ENCODE measurements at regions not wholly inside any gene's neighbourhood (a gene's known extent, or its start where the extent isn't known, plus 50 kb on each side); places are given as distances from the start of the nearest gene placed in this dataset.
A peak's percentile ranks its signal among the peaks of the same experiment; 100 is the strongest.

DNA sequence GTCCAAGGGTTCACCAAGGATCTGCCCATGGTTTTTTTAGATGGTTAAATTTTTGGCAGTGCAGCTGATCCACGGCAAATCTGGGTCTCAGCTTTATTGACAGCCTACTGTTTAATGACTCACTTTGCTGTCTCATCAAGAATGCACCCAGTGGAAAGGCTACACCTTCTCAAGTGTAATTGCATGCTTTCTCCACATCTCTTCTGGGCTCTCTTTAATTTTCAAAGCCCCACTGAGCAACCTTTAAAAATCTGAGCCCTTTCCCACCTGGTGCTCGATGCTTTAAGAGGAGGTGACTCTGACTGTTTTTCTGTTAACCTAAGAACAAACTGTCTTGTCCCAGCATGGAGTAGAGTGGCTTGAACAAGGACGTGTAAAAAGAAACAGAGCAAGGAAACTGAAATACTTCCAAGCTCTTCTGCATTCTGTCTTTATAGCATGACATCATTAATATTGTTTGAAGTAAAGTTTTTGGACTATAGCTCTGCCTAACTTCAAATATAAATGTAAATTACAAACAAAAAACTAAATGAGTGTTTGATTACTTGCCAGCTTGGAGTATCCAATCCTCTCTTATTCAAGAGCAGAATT is 214.2 kb upstream of the KRR1 start:
- peaks cover 4% of the 10 kb centered on the region for H3K27me3 Mint-ChIP-seq
- intact Hi-C loops (cut with micrococcal nuclease) = no loop called here

DNA sequence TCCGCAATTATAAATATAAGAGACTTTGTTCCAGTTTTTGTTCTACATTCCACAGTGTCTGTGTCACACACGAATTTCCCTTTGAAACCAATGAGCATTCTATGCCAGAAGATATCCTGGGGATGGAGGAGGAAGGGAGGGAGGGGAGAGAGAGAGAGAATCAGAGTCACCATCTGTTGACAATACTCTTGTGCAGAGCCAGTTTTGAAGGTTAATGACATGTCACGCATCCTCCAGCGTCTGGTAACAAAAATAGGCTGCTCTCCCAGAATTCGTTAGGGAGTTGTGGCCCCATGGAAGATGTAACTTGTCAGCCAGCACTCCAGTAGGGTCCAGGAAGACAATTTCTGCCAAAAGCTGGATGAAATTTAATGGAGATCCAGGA is 213.5 kb upstream of the KRR1 start:
- Mint-ChIP-seq H3K4me3 (no peak overlapping the region), H3K36me3 (ENCODE audit: low read depth) (no peaks in the 10 kb centered on the region), H3K27me3 (peaks cover 4% of the 10 kb centered on the region), H3K9me3 (peaks cover 24% of the 10 kb centered on the region), H3K4me1 (peaks cover 20% of the 10 kb centered on the region), H3K27ac (no peak overlapping the region)
- no peak for DNase-seq
- intact Hi-C loops (cut with micrococcal nuclease) = loop anchor here (5.0 kb wide), 3 partner anchors 68 to 307 kb away; partner anchors contain the start of gene PHLDA1

More for the DNA sequence above, 214.2 kb upstream of the KRR1 start:
- no peaks in the 10 kb centered on the region for H3K36me3 Mint-ChIP-seq (ENCODE audit: low read depth)
- H3K4me1 Mint-ChIP-seq = peaks cover 20% of the 10 kb centered on the region
- H3K4me3 Mint-ChIP-seq = no peak overlapping the region
- H3K27ac Mint-ChIP-seq = no peak overlapping the region
- peaks cover 21% of the 10 kb centered on the region for H3K9me3 Mint-ChIP-seq
- no peak for DNase-seq

DNA sequence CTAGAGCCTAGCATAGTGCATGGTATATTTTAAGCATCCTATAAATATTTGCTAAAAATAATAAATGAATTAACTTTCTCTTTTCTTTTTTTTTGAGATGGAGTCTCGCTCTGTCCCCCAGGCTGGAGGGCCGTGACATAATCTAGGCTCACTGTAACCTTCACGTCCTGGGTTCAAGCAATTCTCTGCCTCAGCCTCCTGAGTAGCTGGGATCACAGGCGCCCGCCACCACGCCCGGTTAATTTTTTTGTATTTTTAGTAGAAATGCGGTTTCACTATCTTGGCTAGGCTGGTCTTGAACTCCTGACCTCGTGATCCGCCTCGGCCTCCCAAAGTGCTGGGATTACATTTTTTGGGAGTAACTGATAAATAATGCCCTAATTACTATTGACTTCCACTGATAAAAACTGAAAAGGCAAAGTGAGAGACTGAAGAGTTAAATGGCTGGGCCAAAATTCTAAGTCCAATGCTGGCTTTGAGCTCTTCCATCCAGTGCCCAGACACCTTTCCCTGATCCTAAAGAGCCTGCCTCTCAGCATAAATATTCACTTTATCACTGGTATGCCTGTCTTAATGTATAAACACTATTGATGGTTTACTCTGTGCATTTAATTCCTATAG is 213.0 kb upstream of the KRR1 start:
- Mint-ChIP-seq H3K27me3 (peaks cover 4% of the 10 kb centered on the region), H3K4me3 (no peak overlapping the region), H3K9me3 (peaks cover 24% of the 10 kb centered on the region), H3K4me1 (peaks cover 20% of the 10 kb centered on the region), H3K27ac (no peak overlapping the region), H3K36me3 (ENCODE audit: low read depth) (no peaks in the 10 kb centered on the region)
- intact Hi-C loops (cut with micrococcal nuclease) = loop anchor here (5.0 kb wide), 3 partner anchors 67 to 308 kb away; partner anchors contain the start of gene PHLDA1
- no peak for DNase-seq

DNA sequence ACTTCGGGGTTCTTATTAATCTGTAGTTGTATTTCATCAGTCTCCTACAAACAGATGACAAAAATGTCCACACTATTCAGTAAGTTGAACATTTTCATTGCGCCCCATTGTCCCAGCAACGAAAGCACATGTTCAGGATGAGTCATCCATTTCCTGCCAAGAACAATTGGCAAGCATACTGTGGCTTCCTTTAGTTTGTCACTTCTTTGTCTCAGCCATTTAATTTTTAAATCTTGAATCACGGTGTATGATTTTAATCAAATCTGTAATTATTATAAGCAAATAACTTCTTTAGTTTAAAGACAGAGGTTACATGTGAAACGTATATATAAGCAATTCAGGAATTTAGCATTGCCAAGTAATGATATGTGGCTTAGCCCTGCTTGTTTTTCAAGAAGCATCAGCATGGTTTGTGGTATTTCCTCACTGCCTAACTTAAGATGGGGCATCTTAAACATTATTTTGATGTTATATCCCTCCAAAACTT is 211.3 kb upstream of the KRR1 start:
- DNase-seq = peak; percentile 82
- peaks cover 20% of the 10 kb centered on the region for H3K4me1 Mint-ChIP-seq
- H3K36me3 Mint-ChIP-seq (ENCODE audit: low read depth) = no peaks in the 10 kb centered on the region
- peaks cover 27% of the 10 kb centered on the region for H3K9me3 Mint-ChIP-seq
- intact Hi-C loops (cut with micrococcal nuclease) = loop anchor here (1.0 to 5.0 kb wide), 4 partner anchors 16 to 310 kb away; partner anchors contain the start of gene PHLDA1
- H3K4me3 Mint-ChIP-seq = peak overlapping the region; percentile 34
- peak overlapping the region; percentile 83 for H3K27ac Mint-ChIP-seq
- H3K27me3 Mint-ChIP-seq = peaks cover 7% of the 10 kb centered on the region

DNA sequence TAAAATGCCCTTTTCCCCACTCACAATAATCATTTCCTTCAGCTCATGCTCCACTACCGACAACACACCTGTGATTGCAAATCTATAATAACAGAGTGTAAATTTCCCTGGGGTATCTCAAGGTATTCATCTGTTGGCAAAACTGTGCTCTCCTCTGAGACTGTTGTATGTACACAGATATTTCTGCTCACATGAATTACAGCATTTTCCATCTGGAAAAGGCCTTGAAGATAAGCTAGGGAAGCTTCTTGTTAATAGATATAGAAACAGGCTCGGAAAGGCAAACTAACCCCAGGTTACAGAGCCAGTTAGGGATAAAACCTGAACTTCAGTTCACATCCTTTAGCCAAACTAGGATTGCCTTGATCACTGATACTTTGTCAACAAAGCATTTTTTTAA is 210.4 kb upstream of the KRR1 start:
- no peak for DNase-seq
- intact Hi-C loops (cut with micrococcal nuclease) = loop anchor here (1.0 to 5.0 kb wide), 4 partner anchors 17 to 311 kb away; partner anchors contain the start of gene PHLDA1
- Mint-ChIP-seq H3K36me3 (ENCODE audit: low read depth) (no peaks in the 10 kb centered on the region), H3K27me3 (peaks cover 3% of the 10 kb centered on the region), H3K4me1 (peaks cover 20% of the 10 kb centered on the region), H3K27ac (no peak overlapping the region), H3K4me3 (no peak overlapping the region), H3K9me3 (peaks cover 22% of the 10 kb centered on the region)

DNA sequence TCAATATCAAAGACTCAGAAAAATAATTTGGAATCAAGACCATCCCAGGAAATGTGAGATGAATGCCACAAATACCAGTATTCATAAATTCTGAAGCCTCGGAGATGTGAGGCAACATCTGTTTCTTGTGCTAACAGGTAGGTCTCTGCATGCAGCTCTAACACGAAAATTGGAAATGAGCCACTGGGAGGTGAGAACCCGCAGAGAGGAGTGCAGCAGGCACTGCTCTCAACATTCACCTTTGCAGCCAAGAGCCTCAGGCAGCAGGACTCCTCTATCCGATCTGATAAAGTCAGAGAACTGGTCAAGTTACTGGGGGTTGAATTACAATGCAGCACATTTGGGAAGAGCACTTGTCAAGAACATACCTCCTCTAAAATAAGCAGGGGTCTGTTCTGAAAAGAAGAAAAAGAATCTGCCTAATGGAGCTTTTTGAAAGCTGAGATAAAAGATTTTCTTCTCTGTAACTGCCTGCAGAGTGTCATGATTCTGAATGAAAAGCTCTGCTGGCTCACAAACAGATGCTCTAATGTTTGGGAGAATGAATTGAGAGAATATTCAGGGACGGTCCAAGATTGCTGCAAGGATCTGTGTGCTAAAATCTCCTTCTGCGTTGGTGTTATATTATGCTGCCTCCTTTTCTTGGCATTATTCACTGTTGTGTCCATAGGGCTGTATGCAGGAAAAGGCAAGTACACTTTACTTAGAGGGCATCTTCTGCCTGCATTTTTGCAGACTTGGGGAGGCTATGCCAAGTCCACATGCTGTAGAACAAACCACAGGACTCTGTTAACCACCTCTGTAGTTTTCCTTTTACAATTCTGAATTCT is 209.6 kb upstream of the KRR1 start:
- H3K4me3 Mint-ChIP-seq = no peak overlapping the region
- no peak overlapping the region for H3K27ac Mint-ChIP-seq
- DNase-seq = no peak
- H3K4me1 Mint-ChIP-seq = peaks cover 20% of the 10 kb centered on the region
- peaks cover 3% of the 10 kb centered on the region for H3K27me3 Mint-ChIP-seq
- H3K9me3 Mint-ChIP-seq = peaks cover 22% of the 10 kb centered on the region
- no peaks in the 10 kb centered on the region for H3K36me3 Mint-ChIP-seq (ENCODE audit: low read depth)
- intact Hi-C loops (cut with micrococcal nuclease) = loop anchor here (5.0 kb wide), 3 partner anchors 64 to 311 kb away; partner anchors contain the start of gene PHLDA1

DNA sequence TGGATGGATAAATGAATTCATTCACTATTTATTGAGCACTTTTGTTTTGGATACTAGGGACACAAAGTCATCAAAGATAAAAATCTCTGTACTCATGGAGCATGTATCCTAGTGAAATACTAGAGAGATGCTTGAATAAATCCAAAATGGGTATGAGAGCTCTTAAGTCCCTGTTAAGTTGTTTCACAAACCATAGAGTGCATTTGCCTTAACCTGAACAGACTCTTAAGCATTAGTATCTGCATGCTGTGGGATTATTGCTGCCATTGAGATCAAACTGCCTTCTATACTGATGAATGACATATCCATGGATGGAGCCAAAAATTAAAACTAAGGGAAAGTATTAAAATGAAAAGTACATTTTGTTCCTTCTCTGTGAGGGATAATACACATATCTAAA is 206.5 kb upstream of the KRR1 start:
- Mint-ChIP-seq H3K4me1 (peaks cover 22% of the 10 kb centered on the region), H3K27ac (no peak overlapping the region), H3K9me3 (peaks cover 11% of the 10 kb centered on the region), H3K4me3 (no peak overlapping the region), H3K36me3 (ENCODE audit: low read depth) (no peaks in the 10 kb centered on the region), H3K27me3 (peaks cover 12% of the 10 kb centered on the region)
- intact Hi-C loops (cut with micrococcal nuclease) = loop anchor here (10.0 kb wide), 1 partner anchor 193 kb away; no protein-coding TSS in a partner anchor
- no peak for DNase-seq

DNA sequence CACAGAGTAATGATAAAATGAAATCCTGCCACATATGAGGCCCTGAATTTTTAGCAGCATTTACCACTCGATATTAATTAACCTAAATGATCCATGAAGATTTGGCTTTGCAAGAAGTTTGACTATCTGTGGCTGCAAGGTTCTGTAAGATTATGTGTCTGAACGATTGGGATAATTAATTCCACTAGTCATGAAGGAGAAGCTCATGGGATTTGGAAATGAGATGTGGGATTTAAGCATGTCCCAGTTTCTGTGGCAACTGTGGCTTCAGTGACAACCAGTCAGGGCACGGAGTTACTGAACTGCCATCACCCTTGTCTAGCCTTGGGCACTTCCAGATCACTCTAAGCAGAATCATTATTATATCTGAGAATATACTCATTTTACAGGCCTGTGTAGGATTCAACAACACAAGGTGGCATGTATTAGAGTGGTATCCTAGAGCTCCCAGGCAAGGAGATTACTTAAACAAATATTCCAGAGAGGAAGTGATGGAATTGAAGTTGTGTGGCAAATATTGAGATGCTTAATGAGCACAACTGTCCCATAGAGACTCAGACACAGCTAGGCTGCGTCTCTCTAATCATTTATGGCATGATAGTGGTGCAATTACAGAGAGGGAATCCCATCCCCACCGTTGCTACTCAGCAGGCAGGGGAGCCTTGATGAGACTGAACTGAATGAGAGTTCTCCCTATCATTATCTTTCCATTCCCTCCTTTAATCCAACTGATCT is 205.0 kb upstream of the KRR1 start:
- no peak for DNase-seq
- peaks cover 7% of the 10 kb centered on the region for H3K9me3 Mint-ChIP-seq
- peaks cover 12% of the 10 kb centered on the region for H3K4me1 Mint-ChIP-seq
- no peaks in the 10 kb centered on the region for H3K36me3 Mint-ChIP-seq (ENCODE audit: low read depth)
- no peak overlapping the region for H3K27ac Mint-ChIP-seq
- intact Hi-C loops (cut with micrococcal nuclease) = loop anchor here (10.0 kb wide), 1 partner anchor 192 kb away; no protein-coding TSS in a partner anchor
- no peak overlapping the region for H3K4me3 Mint-ChIP-seq
- H3K27me3 Mint-ChIP-seq = peaks cover 13% of the 10 kb centered on the region

DNA sequence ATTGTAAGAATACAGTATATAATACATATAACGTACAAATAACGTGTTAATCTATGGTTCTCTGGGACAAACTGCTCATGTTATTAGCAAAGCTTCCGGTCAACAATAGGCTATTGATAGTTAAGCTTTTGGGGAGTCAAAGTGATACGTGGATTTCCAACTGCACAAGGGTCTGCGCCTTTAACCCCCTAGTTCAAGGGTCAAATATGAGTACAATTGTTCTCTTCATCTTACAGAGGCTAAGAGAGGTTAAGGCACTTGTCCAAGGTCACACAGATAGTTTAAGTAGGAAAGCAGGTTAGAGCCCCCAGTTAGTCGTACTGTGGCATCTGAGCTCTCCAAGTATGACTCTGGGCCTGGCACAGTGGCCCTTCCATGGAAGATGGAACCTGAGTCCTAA is 204.3 kb upstream of the KRR1 start:
- H3K36me3 Mint-ChIP-seq (ENCODE audit: low read depth) = no peaks in the 10 kb centered on the region
- intact Hi-C loops (cut with micrococcal nuclease) = loop anchor here (10.0 kb wide), 1 partner anchor 191 kb away; no protein-coding TSS in a partner anchor
- DNase-seq = no peak
- peaks cover 12% of the 10 kb centered on the region for H3K4me1 Mint-ChIP-seq
- H3K4me3 Mint-ChIP-seq = no peak overlapping the region
- H3K27ac Mint-ChIP-seq = no peak overlapping the region
- H3K27me3 Mint-ChIP-seq = peaks cover 16% of the 10 kb centered on the region
- peaks cover 12% of the 10 kb centered on the region for H3K9me3 Mint-ChIP-seq

DNA sequence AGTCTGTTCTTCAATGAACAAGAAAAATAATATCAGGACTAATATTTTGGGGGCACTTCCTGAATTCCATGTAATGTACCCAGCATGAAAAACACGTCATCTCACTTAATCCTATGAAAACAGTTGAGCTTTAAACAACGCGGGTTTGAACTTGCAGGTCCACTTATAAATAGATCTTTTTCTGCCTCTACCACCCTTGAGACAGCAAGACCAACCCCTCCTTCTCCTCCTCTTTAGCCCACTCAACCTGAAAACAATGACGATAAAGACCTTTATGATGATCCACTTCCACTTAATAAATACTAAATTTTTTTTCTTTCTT is 203.9 kb upstream of the KRR1 start:
- H3K27me3 Mint-ChIP-seq = peaks cover 16% of the 10 kb centered on the region
- no peak overlapping the region for H3K27ac Mint-ChIP-seq
- DNase-seq = no peak
- no peak overlapping the region for H3K4me3 Mint-ChIP-seq
- peaks cover 12% of the 10 kb centered on the region for H3K4me1 Mint-ChIP-seq
- no peaks in the 10 kb centered on the region for H3K36me3 Mint-ChIP-seq (ENCODE audit: low read depth)
- intact Hi-C loops (cut with micrococcal nuclease) = loop anchor here (10.0 kb wide), 1 partner anchor 190 kb away; no protein-coding TSS in a partner anchor
- peaks cover 9% of the 10 kb centered on the region for H3K9me3 Mint-ChIP-seq

DNA sequence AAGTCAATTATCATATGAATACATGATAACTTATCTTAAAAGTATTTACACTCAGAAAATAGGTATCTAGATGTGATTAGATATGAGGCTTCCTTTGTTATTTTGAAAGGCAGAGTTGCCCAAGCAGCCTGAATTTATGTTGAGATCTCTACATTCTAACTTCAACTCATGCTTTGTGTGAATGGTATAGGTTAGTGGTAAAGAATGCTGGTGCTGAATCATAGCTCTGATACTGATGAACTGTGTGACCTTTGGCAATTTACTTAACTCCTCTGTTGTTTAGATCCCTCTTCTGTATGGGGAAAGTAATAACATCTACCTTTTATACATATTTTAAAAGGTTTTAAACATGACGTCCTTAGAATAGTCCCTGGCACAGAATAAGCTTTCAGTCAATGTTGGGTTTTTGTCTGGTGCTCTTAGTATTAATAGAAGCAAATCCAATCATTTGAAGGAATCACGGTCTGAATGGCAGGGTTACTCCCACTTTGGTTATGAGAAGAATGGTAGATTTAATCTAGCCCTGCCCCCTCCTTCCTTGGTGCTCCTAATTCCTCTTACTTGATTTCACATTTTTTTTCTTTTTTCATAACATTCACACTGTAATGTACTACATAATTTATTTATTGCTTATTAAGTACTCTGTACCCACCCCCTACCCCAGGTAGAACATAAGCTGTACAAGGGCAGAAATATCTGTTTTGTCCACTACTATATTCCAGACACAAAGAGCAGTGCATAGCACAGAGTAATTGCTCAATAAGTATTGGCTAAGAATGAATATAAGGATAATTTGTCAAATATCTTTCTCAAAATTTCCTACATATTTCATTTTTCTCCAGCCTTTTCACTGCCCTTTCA is 203.3 kb upstream of the KRR1 start:
- intact Hi-C loops (cut with micrococcal nuclease) = loop anchor here (10.0 kb wide), 1 partner anchor 190 kb away; no protein-coding TSS in a partner anchor

DNA sequence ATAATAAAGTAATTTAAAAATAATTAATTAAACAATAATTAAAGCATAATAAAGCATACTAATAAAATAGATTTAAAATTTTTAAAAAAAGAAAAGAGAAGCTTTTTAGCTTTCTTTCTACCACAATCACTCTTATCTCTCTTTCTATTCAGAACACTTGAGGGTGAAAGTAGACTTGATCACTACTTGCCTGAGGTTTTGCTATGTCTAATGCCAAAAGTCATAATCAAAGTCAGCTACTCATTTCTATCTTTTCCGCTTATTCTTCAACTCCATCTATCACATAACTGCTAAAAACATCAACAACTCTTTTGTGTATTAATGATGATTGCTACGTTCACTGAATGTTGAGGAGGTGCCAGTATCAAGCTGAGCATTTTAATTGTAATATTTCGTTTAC is 202.0 kb upstream of the KRR1 start:
- Mint-ChIP-seq H3K27ac (no peak overlapping the region), H3K4me3 (no peak overlapping the region), H3K9me3 (peaks cover 9% of the 10 kb centered on the region), H3K36me3 (ENCODE audit: low read depth) (no peaks in the 10 kb centered on the region), H3K4me1 (peaks cover 12% of the 10 kb centered on the region), H3K27me3 (peaks cover 27% of the 10 kb centered on the region)
- DNase-seq = no peak
- intact Hi-C loops (cut with micrococcal nuclease) = loop anchor here (10.0 kb wide), 1 partner anchor 189 kb away; no protein-coding TSS in a partner anchor

More for the DNA sequence above, 203.3 kb upstream of the KRR1 start:
- Mint-ChIP-seq H3K27ac (no peak overlapping the region), H3K36me3 (ENCODE audit: low read depth) (no peaks in the 10 kb centered on the region), H3K27me3 (peaks cover 21% of the 10 kb centered on the region), H3K4me3 (no peak overlapping the region), H3K4me1 (peaks cover 12% of the 10 kb centered on the region), H3K9me3 (peaks cover 9% of the 10 kb centered on the region)
- DNase-seq = no peak
